OCI-LY1 (cell line): ENCODE measurements at regions not wholly inside any gene's neighbourhood (a gene's known extent, or its start where the extent isn't known, plus 50 kb on each side); places are given as distances from the start of the nearest gene placed in this dataset.

Experiments used
- H2AFZ ChIP-seq: fragments of 200-600 bp; sonication (generic), shearing (Covaris generic); 2 replicates; pipeline ENCODE4 v1.6.0; 2014; ENCODE audit warnings: antibody characterized with exemption, mild to moderate bottlenecking, low read length
- H3F3A ChIP-seq: fragments of 200-600 bp; sonication (generic), shearing (Covaris generic); 2 replicates; pipeline ENCODE4 v1.6.0; 2014; ENCODE audit warnings: mild to moderate bottlenecking, antibody characterized with exemption, low read length, moderate library complexity; ENCODE audit not compliant: insufficient read depth
- H3K27ac ChIP-seq: fragments of 200-600 bp; sonication (generic); 2 replicates; pipeline ENCODE4 v1.5.1; 2014; ENCODE audit warnings: low read length, mixed run types, mild to moderate bottlenecking, low read depth; ENCODE audit not compliant: poor library complexity, severe bottlenecking
- H3K27me3 ChIP-seq: fragments of 200-600 bp; sonication (generic); 2 replicates; pipeline ENCODE4 v1.6.0; 2014; ENCODE audit warnings: antibody characterized with exemption, mild to moderate bottlenecking, low read length, moderate library complexity; ENCODE audit not compliant: insufficient read depth
- H3K36me3 ChIP-seq: fragments of 200-600 bp; sonication (generic); 2 replicates; pipeline ENCODE4 v1.6.1; 2014; ENCODE audit warnings: mild to moderate bottlenecking, antibody characterized with exemption, low read length, moderate library complexity, mixed read lengths; ENCODE audit not compliant: insufficient read depth
- H3K4me1 ChIP-seq: fragments of 200-600 bp; sonication (generic); 2 replicates; pipeline ENCODE4 v1.5.1; 2014; ENCODE audit warnings: mild to moderate bottlenecking, low read length, moderate library complexity; ENCODE audit not compliant: insufficient read depth, severe bottlenecking
- H3K4me2 ChIP-seq: fragments of 200-600 bp; sonication (generic), shearing (Covaris generic); 2 replicates; pipeline ENCODE4 v1.6.1; 2014; ENCODE audit warnings: low read length
- H3K4me3 ChIP-seq: fragments of 200-600 bp; sonication (generic); 2 replicates; pipeline ENCODE4 v1.5.1; 2014; ENCODE audit warnings: low read length, low read depth, mild to moderate bottlenecking, mixed read lengths; ENCODE audit not compliant: poor library complexity, severe bottlenecking
- H3K79me2 ChIP-seq: fragments of 200-600 bp; shearing (Covaris generic); 2 replicates; pipeline ENCODE4 v1.6.1; 2016; ENCODE audit warnings: mixed run types, low read length, mixed read lengths; ENCODE audit not compliant: insufficient read depth
- H3K9ac ChIP-seq: fragments of 200-600 bp; sonication (generic), shearing (Covaris generic); 2 replicates; pipeline ENCODE4 v1.6.1; 2014; ENCODE audit warnings: mild to moderate bottlenecking, low read length, mixed read lengths
- H3K9me2 ChIP-seq: fragments of 200-600 bp; sonication (generic), shearing (Covaris generic); 2 replicates; pipeline ENCODE4 v1.6.1; 2014; ENCODE audit warnings: low read depth, mild to moderate bottlenecking, low read length, mixed read lengths
- H3K9me3 ChIP-seq: fragments of 200-600 bp; shearing (Covaris generic); 2 replicates; pipeline ENCODE4 v1.6.1; 2014; ENCODE audit warnings: low read length, mixed read lengths
- H4K20me1 ChIP-seq: fragments of 200-600 bp; sonication (generic), shearing (Covaris generic); 2 replicates; pipeline ENCODE4 v1.6.0; 2016; ENCODE audit warnings: mild to moderate bottlenecking, low read length; ENCODE audit not compliant: insufficient read depth
- CTCF ChIP-seq: fragments of 200-600 bp; sonication (generic), shearing (Covaris generic); IDR thresholded peaks from 2 replicates; pipeline ENCODE4 v1.5.1; 2017; ENCODE audit warnings: mild to moderate bottlenecking, antibody characterized with exemption, low read length, moderate library complexity, mixed read lengths
- EZH2 ChIP-seq: fragments of 200-600 bp; sonication (generic), shearing (Covaris generic); IDR thresholded peaks from 2 replicates; pipeline ENCODE4 v1.8.0; 2017; ENCODE audit warnings: borderline replicate concordance, mixed run types, mild to moderate bottlenecking, antibody characterized with exemption, low read length, moderate library complexity, mixed read lengths

- no peaks in the 10 kb centered on the region for H3K9me2 ChIP-seq
- H3K9me3 ChIP-seq, result no peaks in the 10 kb centered on the region
- no peaks in the 10 kb centered on the region for H3K36me3 ChIP-seq
- no peak overlapping the region for H3K27ac ChIP-seq
- TF ChIP-seq EZH2 (no peak), CTCF (no peak)
- no peak overlapping the region for H3K4me3 ChIP-seq
- H3K79me2 ChIP-seq, result no peaks in the 10 kb centered on the region
- H3K27me3 ChIP-seq, result no peaks in the 10 kb centered on the region
- no peak overlapping the region for H2AFZ ChIP-seq
- no peaks in the 10 kb centered on the region for H3F3A ChIP-seq
- H4K20me1 ChIP-seq, result no peaks in the 10 kb centered on the region
- no peak overlapping the region for H3K9ac ChIP-seq
- no peak overlapping the region for H3K4me2 ChIP-seq
- no peaks in the 10 kb centered on the region for H3K4me1 ChIP-seq
Measured at GRCh38 chr20:47921408-47921807, 136.1 kb upstream of the SULF2 start.

- Histone ChIP-seq H3K9me3 (no peaks in the 10 kb centered on the region), H2AFZ (no peak overlapping the region), H3K9me2 (no peaks in the 10 kb centered on the region), H4K20me1 (no peaks in the 10 kb centered on the region), H3K79me2 (no peaks in the 10 kb centered on the region), H3K27ac (no peak overlapping the region), H3K4me3 (no peak overlapping the region), H3K9ac (no peak overlapping the region), H3K27me3 (no peaks in the 10 kb centered on the region), H3F3A (no peaks in the 10 kb centered on the region), H3K36me3 (no peaks in the 10 kb centered on the region), H3K4me1 (no peaks in the 10 kb centered on the region), H3K4me2 (no peak overlapping the region)
- no peak for TF ChIP-seq CTCF
- no peak for TF ChIP-seq EZH2
Measured at GRCh38 chr20:47917549-47918070, 132.3 kb upstream of the SULF2 start.

GRCh38 chr20:47915495-47915894 lies 130.2 kb upstream of the SULF2 start:
- Histone ChIP-seq H3K9me3 (no peaks in the 10 kb centered on the region), H3K27me3 (no peaks in the 10 kb centered on the region), H3F3A (no peaks in the 10 kb centered on the region), H3K9ac (no peak overlapping the region), H3K9me2 (no peaks in the 10 kb centered on the region), H3K27ac (no peak overlapping the region), H3K36me3 (no peaks in the 10 kb centered on the region), H3K4me3 (no peak overlapping the region), H3K79me2 (no peaks in the 10 kb centered on the region), H2AFZ (no peak overlapping the region), H3K4me1 (no peaks in the 10 kb centered on the region), H4K20me1 (no peaks in the 10 kb centered on the region), H3K4me2 (no peak overlapping the region)
- TF ChIP-seq EZH2 (no peak), CTCF (no peak)
